Glomerular visceral epithelial cell (primary cell): ENCODE measurements at regions not wholly inside any gene's neighbourhood (a gene's known extent, or its start where the extent isn't known, plus 50 kb on each side); places are given as distances from the start of the nearest gene placed in this dataset.
"Not testable (repeated sequence)": the region's sequence is repeated elsewhere in the genome, so short reads cannot be mapped to it uniquely, and the experiment has no call there.

Experiments
- DNase-seq: peaks from one replicate; pipeline ENCODE4 v3.0.0-alpha.2; 2016; ENCODE audit errors: extremely low spot score

- DNase-seq: no peak
Measured at GRCh38 chr22:34592123-34592740, 473.7 kb upstream of the ISX start.

GRCh38 chr22:34599567-34599966 is 466.4 kb upstream of the ISX start:
- DNase-seq: no peak

GRCh38 chr22:34604312-34604711 is 461.6 kb upstream of the ISX start:
- no peak for DNase-seq

GRCh38 chr22:34608106-34608505 is 457.9 kb upstream of the ISX start:
- no peak for DNase-seq

- no peak for DNase-seq
Measured at GRCh38 chr22:34608540-34609115, 457.3 kb upstream of the ISX start.

- no peak for DNase-seq
Measured at GRCh38 chr22:34609646-34610045, 456.3 kb upstream of the ISX start.

- no peak for DNase-seq
Measured at GRCh38 chr22:34620161-34620560, 445.8 kb upstream of the ISX start.

- no peak for DNase-seq
Measured at GRCh38 chr22:34620832-34621231, 445.1 kb upstream of the ISX start.

- no peak for DNase-seq
Measured at GRCh38 chr22:34622602-34623001, 443.4 kb upstream of the ISX start.

GRCh38 chr22:34623580-34623979 is 442.4 kb upstream of the ISX start:
- no peak for DNase-seq

GRCh38 chr22:34625892-34626291 is 440.1 kb upstream of the ISX start:
- DNase-seq: not testable (repeated sequence)

- no peak for DNase-seq
Measured at GRCh38 chr22:34638128-34638527, 427.8 kb upstream of the ISX start.

- DNase-seq: no peak
Measured at GRCh38 chr22:34639911-34640310, 426.0 kb upstream of the ISX start.

GRCh38 chr22:34645375-34645774 is 420.6 kb upstream of the ISX start:
- DNase-seq: no peak

GRCh38 chr22:34669001-34669400 is 397.0 kb upstream of the ISX start:
- peak; percentile 64 for DNase-seq

GRCh38 chr22:34683031-34683430 is 382.9 kb upstream of the ISX start:
- not testable (repeated sequence) for DNase-seq

- DNase-seq: not testable (repeated sequence)
Measured at GRCh38 chr22:34684278-34684677, 381.7 kb upstream of the ISX start.

- no peak for DNase-seq
Measured at GRCh38 chr22:34687116-34687515, 378.8 kb upstream of the ISX start.

- no peak for DNase-seq
Measured at GRCh38 chr22:34688825-34689224, 377.1 kb upstream of the ISX start.

GRCh38 chr22:34696557-34696956 is 369.4 kb upstream of the ISX start:
- peak; percentile 5 for DNase-seq

- no peak for DNase-seq
Measured at GRCh38 chr22:34702279-34702678, 363.7 kb upstream of the ISX start.

- DNase-seq: no peak
Measured at GRCh38 chr22:34709641-34710040, 356.3 kb upstream of the ISX start.

GRCh38 chr22:34722901-34723300 is 343.1 kb upstream of the ISX start:
- DNase-seq: no peak

- no peak for DNase-seq
Measured at GRCh38 chr22:34736081-34736480, 329.9 kb upstream of the ISX start.
